HG03442 (cell line): ENCODE measurements at regions not wholly inside any gene's neighbourhood (a gene's known extent, or its start where the extent isn't known, plus 50 kb on each side); places are given as distances from the start of the nearest gene placed in this dataset.

Experiments
- ATAC-seq: cut with Tn5 transposase; IDR thresholded peaks from one replicate; pipeline ENCODE4 v1.9.1; 2021; ENCODE audit warnings: mild to moderate bottlenecking, moderate library complexity; ENCODE audit not compliant: unreplicated experiment

- no peak for ATAC-seq
These were observed 278.2 kb upstream of the RAG2 start for GRCh38 chr11:36876266-36876665.

DNA sequence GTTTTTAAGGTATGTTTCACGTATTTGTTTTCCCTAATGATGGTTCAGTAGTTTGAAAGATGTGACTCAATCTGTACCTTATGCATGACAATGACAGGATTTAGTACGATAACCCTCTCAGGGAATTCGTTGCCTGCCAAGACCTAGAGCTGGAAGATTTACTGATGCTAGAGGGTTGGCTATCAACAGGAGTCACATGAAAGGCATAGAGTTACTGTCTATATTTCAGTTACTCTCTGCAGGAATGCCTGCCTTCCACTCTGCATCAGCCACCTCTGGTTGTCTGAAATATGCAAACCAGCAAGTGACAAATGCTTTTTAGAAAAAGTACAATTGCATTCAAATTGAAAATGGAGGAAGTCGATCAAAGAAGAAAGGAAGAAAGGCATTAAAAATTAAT is 276.3 kb upstream of the RAG2 start:
- ATAC-seq = no peak

- no peak for ATAC-seq
These were observed 272.3 kb upstream of the RAG2 start for GRCh38 chr11:36870361-36870760.

GRCh38 chr11:36868380-36868779 is 270.3 kb upstream of the RAG2 start:
- ATAC-seq = no peak

DNA sequence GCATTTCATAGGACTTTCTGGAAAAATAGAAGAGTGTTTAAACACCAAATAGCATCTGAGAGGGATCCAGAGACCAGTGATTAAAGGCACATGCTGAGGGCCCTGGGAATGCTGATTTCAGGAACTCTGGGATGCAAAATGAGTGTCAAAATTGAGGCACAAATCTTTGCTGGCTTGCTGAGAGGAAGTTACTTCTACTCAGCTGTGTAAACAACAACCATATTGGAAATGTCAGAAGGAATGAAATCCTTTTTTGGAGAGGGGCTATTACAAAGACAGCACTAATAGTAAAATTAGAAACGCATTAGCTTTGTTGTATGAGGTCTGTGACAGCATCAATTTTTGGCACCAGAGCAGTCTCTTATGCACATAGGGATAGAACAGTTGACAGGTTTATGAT is 267.8 kb upstream of the RAG2 start:
- no peak for ATAC-seq

DNA sequence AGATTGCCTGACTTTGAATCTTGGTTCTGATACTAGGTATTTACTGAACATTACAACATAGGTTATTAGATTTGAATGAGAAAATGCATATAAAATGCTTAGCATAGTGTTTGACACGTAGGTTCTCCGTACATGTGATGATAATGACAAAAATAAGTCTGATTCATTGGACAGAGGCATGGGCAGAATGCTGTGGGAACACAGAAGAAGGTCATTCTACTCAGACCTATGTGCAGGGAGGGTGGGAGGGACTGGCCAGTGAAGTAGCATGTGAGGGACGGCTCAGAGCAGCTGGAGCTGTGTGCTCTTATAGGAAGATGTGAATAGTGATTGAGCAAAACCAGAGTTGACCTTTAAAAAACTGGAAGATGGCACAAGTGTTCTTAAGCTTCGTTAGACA is 256.8 kb upstream of the RAG2 start:
- no peak for ATAC-seq

DNA sequence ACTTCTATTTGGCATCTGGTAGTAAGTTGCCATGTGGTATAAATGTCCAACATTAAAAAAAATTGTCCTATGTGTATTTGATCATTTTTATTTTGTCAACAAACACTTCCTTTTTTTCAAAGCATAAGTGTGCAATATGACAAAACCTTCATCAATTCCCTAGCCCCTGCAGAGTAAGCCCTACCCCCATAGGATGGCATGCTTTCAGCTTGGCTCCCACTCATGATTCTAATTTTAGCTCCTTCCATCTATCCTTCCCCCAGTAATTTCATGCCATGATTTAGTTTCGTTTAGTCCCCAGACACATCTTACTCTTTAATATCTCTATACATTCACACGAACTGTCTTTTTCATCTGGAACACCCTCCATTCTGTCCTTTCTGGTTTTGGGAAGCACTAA is 250.6 kb upstream of the RAG2 start:
- ATAC-seq = no peak

DNA sequence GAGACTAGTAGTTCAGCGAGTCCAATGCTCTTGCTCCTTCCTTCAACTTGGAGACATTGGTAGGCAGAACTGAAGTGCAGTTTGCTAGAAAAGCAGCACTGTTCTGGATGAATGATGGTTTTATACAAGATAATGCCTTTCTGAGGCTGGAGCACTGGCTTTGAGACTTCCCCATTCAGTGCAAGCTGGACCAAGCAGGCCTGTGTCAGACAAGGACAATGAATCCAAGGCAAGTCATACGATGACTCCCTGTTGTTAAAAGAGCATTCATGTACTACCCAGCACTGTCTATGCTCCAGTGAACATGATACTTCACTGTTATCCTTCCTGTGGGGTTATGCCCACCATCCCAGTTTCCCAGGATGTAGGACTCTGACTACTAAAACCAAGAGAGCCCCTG is 242.3 kb upstream of the RAG2 start:
- no peak for ATAC-seq

- no peak for ATAC-seq
These were observed 239.9 kb upstream of the RAG2 start for GRCh38 chr11:36837831-36838437.

- no peak for ATAC-seq
These were observed 227.2 kb upstream of the RAG2 start for GRCh38 chr11:36825251-36825650.

GRCh38 chr11:36824349-36824748 is 226.3 kb upstream of the RAG2 start:
- no peak for ATAC-seq

- ATAC-seq = peak; percentile 55
These were observed 224.8 kb upstream of the RAG2 start for GRCh38 chr11:36822829-36823228.

- ATAC-seq = no peak
These were observed 220.4 kb upstream of the RAG2 start for GRCh38 chr11:36818410-36818809.

- no peak for ATAC-seq
These were observed 219.4 kb upstream of the RAG2 start for GRCh38 chr11:36817336-36817965.

DNA sequence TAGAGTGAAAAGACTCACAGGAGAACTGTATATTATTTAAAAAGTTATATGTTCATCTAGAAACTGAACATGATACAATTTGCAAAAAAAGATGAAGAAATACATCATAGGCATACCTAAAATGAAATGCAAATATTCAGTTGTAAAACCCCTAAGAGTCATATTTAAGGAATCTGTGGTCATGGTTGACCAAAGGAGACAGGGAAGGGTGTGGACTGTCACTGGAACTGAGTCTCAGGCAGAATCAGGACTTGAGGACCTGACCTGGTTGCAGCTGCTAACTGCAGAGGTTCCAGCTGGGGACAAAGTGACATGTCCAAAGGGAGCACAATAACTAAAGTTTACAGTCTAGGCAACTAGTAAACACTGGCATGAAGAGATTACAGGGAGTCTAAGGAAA is 211.3 kb upstream of the RAG2 start:
- no peak for ATAC-seq

GRCh38 chr11:36807871-36808270 is 209.8 kb upstream of the RAG2 start:
- ATAC-seq = no peak

GRCh38 chr11:36803084-36803483 is 205.0 kb upstream of the RAG2 start:
- no peak for ATAC-seq

- ATAC-seq = no peak
These were observed 195.2 kb upstream of the RAG2 start for GRCh38 chr11:36792996-36793914.

DNA sequence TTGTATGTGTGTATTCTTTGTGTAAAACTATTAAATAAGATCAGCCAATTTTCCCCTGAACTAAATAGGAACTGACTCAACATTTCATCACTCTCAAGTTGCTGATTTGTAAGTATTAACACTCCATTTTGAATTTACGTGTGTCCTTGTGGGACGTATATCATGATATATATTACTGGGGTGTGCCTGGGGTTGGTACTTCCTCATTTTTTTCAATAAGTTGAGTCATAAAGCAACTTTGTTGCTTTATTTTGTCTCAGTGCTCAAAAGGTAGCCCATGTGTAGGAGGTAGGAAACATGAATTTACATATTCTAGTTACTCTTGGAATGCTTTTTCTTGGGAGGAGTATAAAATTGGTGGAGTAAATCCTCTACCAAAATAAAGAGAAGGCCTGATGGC is 193.9 kb upstream of the RAG2 start:
- ATAC-seq = peak; percentile 55

DNA sequence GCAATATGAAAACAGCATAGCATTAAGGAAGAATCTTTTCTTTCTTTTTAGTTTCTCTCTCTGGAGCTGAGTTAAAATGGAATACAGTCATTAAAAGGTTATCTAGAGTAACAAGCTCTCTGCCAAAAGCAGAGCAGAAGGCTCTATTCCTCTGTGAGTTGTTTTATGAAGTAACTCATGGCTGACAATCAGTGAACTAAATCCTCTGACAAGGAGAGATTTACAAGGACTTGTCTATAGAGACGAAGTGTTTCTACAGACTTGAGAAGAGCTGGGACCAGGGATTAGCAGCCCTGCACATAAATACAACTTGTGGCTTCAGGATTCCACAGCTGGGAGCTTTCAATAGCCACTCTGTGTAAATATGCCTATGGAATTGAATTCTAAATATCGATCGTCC is 192.5 kb upstream of the RAG2 start:
- no peak for ATAC-seq

- ATAC-seq = no peak
These were observed 185.8 kb upstream of the RAG2 start for GRCh38 chr11:36783808-36784207.

GRCh38 chr11:36779791-36780190 is 181.8 kb upstream of the RAG2 start:
- no peak for ATAC-seq
